GM21515 (cell line): ENCODE measurements at regions not wholly inside any gene's neighbourhood (a gene's known extent, or its start where the extent isn't known, plus 50 kb on each side); places are given as distances from the start of the nearest gene placed in this dataset.
"Not testable (repeated sequence)": the region's sequence is repeated elsewhere in the genome, so short reads cannot be mapped to it uniquely, and the experiment has no call there.

ENCODE experiments used
- ATAC-seq: cut with Tn5 transposase; IDR thresholded peaks from one replicate; pipeline ENCODE4 v1.9.1; 2021; ENCODE audit not compliant: unreplicated experiment

DNA sequence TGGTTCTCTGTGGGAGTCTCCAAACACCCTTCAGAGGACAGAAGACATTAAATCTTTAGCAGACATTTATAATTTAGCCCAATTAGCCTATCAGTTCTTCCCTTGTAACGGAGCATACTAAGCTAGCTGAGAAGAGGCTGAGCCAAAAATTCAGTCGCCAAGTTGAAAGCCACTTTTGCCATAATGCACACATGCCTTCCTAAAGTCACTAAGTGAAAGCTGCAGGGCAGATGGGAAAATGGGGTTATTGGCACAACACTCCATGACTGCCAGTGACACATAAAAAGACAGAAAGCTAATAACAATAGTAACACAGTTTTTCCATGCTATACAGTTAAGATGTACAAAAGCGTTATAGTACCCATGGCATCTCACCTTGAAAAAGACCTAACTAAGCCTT, 176.2 kb downstream of the DIRAS2 start:
- ATAC-seq, result no peak

GRCh38 chr9:90469435-90469834, 173.2 kb downstream of the DIRAS2 start:
- ATAC-seq, result no peak

DNA sequence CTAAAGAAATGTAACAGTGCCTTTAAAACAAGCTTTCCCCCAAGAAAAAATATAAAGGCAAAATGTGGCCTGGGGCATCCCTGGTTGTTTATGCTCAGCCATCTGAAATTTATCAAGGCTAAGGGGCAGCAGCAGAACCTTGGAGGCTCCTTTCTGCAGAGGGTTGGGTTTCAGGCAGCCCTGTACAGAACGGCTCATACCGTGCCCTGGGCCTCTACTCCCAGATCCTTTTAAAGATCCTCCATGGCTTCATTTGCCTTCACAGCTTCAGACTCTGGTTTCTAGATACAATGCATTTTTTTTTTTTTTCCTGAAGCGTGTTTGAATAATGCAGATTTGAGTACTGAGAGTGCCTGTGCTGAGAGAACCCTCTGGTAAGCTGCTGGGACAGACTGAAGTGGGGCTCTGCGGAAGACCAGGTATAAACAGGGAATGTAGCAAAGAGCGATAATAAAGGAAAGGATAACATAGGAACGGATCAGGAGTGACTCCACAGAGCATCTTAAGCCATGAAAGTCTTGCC, 172.7 kb downstream of the DIRAS2 start:
- ATAC-seq, result no peak

- ATAC-seq, result no peak
Measured at GRCh38 chr9:90476058-90476457, 166.6 kb downstream of the DIRAS2 start.

DNA sequence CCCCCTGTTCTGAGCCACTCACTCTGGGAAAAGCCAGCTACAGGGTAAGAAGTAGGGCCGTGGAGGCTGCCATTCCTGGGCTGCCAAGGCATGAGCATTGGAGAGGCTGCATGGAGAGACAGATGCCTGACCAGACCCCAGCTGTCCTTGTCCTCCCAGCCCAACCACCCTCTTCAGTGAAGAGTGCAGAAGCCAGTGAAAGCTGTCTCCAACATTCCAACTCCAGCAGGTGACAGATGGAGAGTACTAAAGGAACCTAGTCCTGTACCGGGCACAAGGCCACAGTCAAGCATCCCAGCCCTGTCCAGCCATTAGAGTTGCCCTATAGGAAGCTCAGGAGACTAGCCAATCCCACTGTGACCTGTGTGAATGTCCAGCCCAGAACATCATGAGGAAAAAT, 165.1 kb downstream of the DIRAS2 start:
- ATAC-seq, result no peak

GRCh38 chr9:90478821-90479220, 163.8 kb downstream of the DIRAS2 start:
- ATAC-seq, result no peak

DNA sequence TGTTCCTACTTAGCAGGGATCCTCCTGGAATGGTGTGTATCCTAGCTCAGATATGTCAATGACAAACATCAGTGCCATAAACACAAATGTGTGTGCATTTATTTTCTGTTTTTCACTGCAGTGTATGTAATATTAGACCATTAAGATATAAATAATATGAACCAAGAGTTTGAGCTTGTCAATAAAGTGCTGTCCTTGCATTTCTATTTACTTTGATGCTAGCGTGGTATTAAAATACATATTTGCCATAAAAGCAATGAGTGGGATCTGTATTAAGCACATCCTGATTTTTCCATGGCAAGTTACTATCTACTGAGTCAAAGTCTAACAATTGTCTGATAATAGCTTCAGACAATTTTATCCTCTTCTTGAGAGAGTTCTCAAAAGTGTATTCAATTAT, 157.6 kb downstream of the DIRAS2 start:
- ATAC-seq, result no peak

DNA sequence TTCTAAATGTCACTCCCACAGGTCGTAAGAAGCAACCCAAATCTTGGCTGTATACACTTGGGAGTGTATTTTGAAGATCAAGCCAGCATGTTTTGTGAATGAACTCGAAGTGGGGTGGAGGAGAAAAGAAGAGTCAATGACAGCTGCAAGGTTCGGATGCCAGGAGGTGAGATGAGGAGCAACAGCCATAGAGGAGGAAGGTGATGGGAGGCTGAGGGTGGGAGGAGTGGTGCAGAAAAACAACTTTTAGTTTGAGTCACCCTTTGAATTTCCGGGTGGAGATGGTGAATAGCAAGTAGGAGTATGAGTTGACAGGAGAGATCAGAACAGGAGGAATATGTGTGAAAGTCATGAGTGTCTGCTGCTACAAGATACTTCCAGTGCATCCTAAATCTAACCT, 153.6 kb downstream of the DIRAS2 start:
- no peak for ATAC-seq

DNA sequence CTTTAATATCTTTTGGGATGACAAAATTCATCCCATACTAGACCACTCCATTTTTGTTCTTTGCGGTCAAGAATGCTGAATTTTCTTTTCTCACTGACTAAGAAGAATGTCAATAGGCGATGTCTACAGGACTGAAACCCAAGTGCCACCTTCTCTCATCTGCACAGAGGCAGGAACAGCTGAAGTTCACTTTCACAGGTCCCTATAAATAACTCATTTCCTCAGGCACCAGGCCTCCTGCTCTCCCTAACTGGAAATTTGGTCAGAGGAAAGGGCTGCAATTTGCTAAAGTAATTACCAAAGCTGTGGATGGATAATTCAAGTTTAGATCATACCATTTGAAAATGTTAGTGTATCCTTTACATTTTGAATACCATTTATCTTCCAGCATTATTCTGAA, 142.9 kb downstream of the DIRAS2 start:
- no peak for ATAC-seq

DNA sequence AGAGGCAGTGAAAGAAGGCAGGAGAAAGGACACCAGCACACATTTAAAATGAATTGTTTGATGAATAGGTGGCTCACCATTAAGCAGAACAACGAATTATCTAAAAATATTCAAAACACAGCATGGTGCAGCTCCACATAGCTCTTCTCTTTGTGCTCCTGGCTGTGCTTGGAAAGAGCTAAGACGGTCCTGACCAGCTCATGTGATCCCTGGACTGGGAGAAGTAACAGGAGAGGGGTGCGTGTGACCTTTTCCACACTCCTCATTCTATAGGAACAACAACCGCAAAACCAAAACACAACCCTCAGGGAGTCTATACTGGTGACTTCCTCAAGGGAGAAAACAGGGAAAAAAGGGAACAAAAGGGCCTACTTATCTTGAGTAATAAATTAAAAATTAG, 140.5 kb downstream of the DIRAS2 start:
- ATAC-seq, result no peak

DNA sequence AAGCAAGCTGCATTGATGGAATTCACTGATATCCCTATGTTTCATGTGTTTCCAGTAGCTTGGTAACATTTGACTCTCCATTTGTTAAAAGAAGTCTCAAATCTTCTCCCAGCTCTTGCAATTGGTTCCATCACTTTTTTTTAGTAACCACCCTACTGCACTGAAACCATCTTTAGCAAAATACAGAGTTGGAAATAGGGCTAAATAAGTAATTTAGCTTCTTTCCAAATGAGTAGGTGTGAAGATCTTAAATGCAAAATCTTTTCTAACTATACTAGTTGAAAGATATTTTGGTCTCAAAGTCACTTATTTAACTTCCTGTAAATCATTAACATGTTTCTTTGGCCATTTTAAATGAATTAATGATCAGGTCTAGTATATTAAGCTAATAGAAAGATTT, 138.1 kb downstream of the DIRAS2 start:
- ATAC-seq, result no peak

DNA sequence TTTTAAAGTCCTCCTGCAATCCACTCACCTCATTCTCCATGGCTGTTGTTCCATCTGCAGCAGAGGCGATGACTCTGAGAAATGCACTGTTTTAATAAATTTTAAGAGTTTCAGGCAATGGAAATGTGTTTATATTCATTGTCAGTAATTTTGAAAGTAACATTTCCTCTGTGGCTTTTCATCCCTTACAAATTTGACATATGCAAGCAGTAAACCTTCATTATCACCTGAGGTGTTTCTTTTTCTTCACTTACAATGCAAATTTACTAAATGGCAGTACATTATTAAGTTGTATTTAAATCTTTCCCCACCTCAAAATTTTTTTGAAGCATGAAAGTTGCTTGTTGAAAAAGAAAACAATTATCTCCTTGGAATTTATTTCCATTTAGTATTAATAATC, 136.9 kb downstream of the DIRAS2 start:
- no peak for ATAC-seq

GRCh38 chr9:90506402-90506801, 136.2 kb downstream of the DIRAS2 start:
- ATAC-seq, result not testable (repeated sequence)

GRCh38 chr9:90507621-90508020, 135.0 kb downstream of the DIRAS2 start:
- ATAC-seq, result no peak

DNA sequence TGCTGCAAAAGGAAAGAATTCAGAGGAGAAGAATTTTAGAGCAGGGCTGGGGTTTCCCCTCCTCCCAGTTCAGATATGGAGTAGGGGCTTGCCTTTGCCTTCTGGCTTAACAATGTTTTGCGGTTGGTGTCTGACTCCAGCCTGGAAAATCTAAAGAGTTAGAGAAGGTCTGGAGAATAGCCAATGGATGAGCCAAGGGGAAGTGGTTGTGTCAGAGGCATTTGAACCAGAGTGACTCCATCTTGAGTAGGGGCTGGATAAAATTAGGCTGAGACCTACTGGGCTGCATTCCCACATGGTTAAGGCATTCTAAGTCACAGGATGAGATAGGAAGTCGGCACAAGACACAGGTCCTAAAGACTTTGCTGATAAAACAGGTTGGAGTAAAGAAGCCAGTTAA, 133.7 kb downstream of the DIRAS2 start:
- no peak for ATAC-seq

GRCh38 chr9:90511711-90512110, 130.9 kb downstream of the DIRAS2 start:
- ATAC-seq, result no peak

GRCh38 chr9:90514877-90515276, 127.7 kb downstream of the DIRAS2 start:
- no peak for ATAC-seq

- no peak for ATAC-seq
Measured at GRCh38 chr9:90515510-90515909, 127.1 kb downstream of the DIRAS2 start.

DNA sequence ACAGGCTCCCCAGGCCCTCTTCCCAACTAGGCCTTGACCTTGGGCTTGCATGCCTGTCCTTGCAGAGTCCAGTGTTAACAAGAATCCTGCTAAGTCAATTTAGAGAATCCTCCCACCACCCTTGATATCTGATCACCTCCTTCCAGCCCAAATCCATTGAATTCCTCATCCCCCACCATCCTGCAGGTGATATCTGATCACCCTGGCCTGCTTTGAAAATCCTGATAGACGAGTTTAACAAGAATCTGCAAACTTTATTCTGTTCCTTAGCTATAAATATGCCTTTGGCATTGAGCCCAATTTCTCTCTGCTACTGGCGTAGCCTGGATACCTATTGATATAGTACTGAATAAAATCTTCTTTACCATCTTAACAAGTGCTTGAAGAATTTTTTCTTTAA, 125.5 kb downstream of the DIRAS2 start:
- no peak for ATAC-seq

DNA sequence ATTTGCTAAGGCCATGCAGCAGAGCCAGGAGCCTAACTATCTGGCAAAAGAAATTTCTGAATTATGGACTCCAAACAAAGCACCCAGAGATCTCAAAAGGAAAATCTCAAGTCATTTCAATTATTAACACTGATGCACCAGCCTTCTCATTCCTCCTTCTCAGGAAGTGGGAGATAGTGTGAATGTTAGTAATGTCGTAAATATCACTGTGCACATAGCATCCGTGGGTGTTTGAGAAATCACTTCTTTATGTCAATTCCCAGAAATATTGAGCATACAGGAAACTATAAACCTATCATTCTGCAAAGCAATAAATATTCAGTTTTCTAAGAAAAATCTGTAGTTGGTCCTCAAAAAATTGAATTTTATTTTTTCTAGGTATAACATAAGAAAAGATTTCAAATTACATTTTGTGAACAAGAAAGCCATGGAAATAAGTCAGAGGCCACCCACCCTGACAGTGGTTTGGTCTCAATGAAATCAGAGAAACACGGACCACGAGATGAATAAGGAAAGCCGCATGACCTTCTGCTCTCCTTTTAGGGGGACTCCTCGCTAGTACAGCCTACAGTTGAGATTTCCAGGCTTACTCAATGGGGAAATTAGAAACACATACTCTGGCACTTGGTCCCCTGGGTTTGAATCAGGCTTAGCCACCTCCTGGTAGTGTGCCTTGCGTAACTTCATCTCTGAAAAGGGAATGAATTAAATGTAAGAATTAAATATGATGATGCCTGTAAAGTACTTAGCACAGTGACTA, 120.6 kb downstream of the DIRAS2 start:
- no peak for ATAC-seq

DNA sequence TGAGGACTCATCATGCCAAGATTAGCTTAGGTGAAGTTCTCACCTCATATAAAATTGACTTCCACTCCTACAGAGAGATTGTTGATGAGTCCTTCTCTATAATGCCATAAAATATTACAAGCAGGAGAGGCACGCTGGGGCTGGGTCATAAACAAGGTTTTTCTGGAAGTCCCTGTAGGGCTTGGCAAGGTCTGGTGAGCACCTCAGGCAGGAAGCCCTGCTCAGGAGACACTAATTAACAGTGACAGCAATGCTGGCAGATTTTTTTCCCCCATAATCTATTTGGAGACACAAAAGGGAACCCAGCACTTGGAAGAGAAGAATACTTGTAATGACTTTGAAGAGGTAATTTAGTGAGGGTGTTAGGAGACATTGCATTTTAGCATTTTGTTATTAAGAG, 118.7 kb downstream of the DIRAS2 start:
- ATAC-seq, result no peak

GRCh38 chr9:90526386-90526785, 116.2 kb downstream of the DIRAS2 start:
- no peak for ATAC-seq

GRCh38 chr9:90536094-90536493, 106.5 kb downstream of the DIRAS2 start:
- ATAC-seq, result not testable (repeated sequence)
